D721Med (cell line): ENCODE measurements at regions not wholly inside any gene's neighbourhood (a gene's known extent, or its start where the extent isn't known, plus 50 kb on each side); places are given as distances from the start of the nearest gene placed in this dataset.

Source experiments
- DNase-seq: peaks from one replicate; pipeline ENCODE4 v3.0.0; 2011; ENCODE audit warnings: low spot score; ENCODE audit not compliant: insufficient read length
- FAIRE-seq: peaks from 2 replicates; lab custom pipeline; 2011; peaks lifted over from hg19 to GRCh38; lab: Jason Lieb, UNC
- CTCF ChIP-seq: IDR thresholded peaks from 2 replicates; pipeline ENCODE4 v1.5.1; 2012; ENCODE audit warnings: mild to moderate bottlenecking, control low read depth; ENCODE audit not compliant: insufficient read depth; ENCODE audit errors: missing control alignments

- no peak for TF ChIP-seq CTCF
- DNase-seq (no peak), FAIRE-seq (no peak)
Observed at GRCh38 chr19:28908941-28909340, 304.0 kb downstream of the UQCRFS1 start.

- FAIRE-seq (no peak), DNase-seq (no peak)
- TF ChIP-seq CTCF: no peak
Observed at GRCh38 chr19:28907534-28907933, 305.4 kb downstream of the UQCRFS1 start.

- no peak for TF ChIP-seq CTCF
- DNase-seq: no peak
- FAIRE-seq: no peak
Observed at GRCh38 chr19:28905996-28906395, 307.0 kb downstream of the UQCRFS1 start.

- DNase-seq (no peak), FAIRE-seq (no peak)
- TF ChIP-seq CTCF: no peak
Observed at GRCh38 chr19:28899703-28900102, 313.2 kb downstream of the UQCRFS1 start.

GRCh38 chr19:28898249-28898648, 314.7 kb downstream of the UQCRFS1 start:
- DNase-seq: no peak
- TF ChIP-seq CTCF: no peak
- no peak for FAIRE-seq

- DNase-seq (no peak), FAIRE-seq (no peak)
- TF ChIP-seq CTCF: no peak
Observed at GRCh38 chr19:28889941-28890670, 322.8 kb downstream of the UQCRFS1 start.

- FAIRE-seq (no peak), DNase-seq (no peak)
- no peak for TF ChIP-seq CTCF
Observed at GRCh38 chr19:28887920-28888618, 324.9 kb downstream of the UQCRFS1 start.
